Trophoblast cell (in vitro differentiated cells and primary cell): ENCODE measurements at regions not wholly inside any gene's neighbourhood (a gene's known extent, or its start where the extent isn't known, plus 50 kb on each side); places are given as distances from the start of the nearest gene placed in this dataset.
A peak's percentile ranks its signal among the peaks of the same experiment; 100 is the strongest.

Source experiments
- DNase-seq, 2 donors: peaks; one replicate each; pipeline ENCODE4 v3.0.0-alpha.2; 2016
- H2AFZ ChIP-seq: 2 replicates; pipeline ENCODE4 v1.6.1; 2013; ENCODE audit warnings: low read length, moderate library complexity, mild to moderate bottlenecking; ENCODE audit not compliant: insufficient read depth, poor library complexity
- H2AK5ac ChIP-seq: 2 replicates; pipeline ENCODE4 v1.6.1; 2013; ENCODE audit warnings: mild to moderate bottlenecking, low read length
- H2BK120ac ChIP-seq: 2 replicates; pipeline ENCODE4 v1.6.1; 2013; ENCODE audit warnings: low read length, mild to moderate bottlenecking, moderate library complexity; ENCODE audit not compliant: insufficient read depth, poor library complexity
- H2BK12ac ChIP-seq: 2 replicates; pipeline ENCODE4 v1.6.1; 2013; ENCODE audit warnings: mild to moderate bottlenecking, low read length, moderate library complexity
- H2BK5ac ChIP-seq: 2 replicates; pipeline ENCODE4 v1.6.1; 2013; ENCODE audit warnings: low read length, low read depth, moderate library complexity, mild to moderate bottlenecking; ENCODE audit not compliant: poor library complexity
- H3K14ac ChIP-seq: 2 replicates; pipeline ENCODE4 v1.6.1; 2013; ENCODE audit warnings: mild to moderate bottlenecking, low read length
- H3K18ac ChIP-seq: 2 replicates; pipeline ENCODE4 v1.6.1; 2013; ENCODE audit warnings: mild to moderate bottlenecking, low read length
- H3K23ac ChIP-seq: 2 replicates; pipeline ENCODE4 v1.6.1; 2013; ENCODE audit warnings: low read length
- H3K27ac ChIP-seq: 2 replicates; pipeline ENCODE4 v1.5.1; 2013; ENCODE audit warnings: low read depth, mild to moderate bottlenecking, inconsistent platforms, low read length, moderate library complexity
- H3K27me3 ChIP-seq: 2 replicates; pipeline ENCODE4 v1.6.1; 2013; ENCODE audit warnings: inconsistent platforms, mild to moderate bottlenecking, low read length, moderate library complexity; ENCODE audit not compliant: insufficient read depth
- H3K36me3 ChIP-seq, 2 experiments: 1 replicate in 1 of 2; 2 replicates in 1 of 2; pipeline ENCODE4 v1.6.1; 2013; ENCODE audit warnings: low read length in 2 of 2, mild to moderate bottlenecking in 2 of 2, moderate library complexity in 1 of 2; ENCODE audit not compliant: insufficient read depth in 2 of 2, control insufficient read depth in 1 of 2
- H3K4ac ChIP-seq: 2 replicates; pipeline ENCODE4 v1.6.1; 2013; ENCODE audit warnings: low read depth, mild to moderate bottlenecking, low read length, moderate library complexity
- H3K4me1 ChIP-seq, 2 experiments: 1 replicate in 1 of 2; 2 replicates in 1 of 2; pipeline ENCODE4 v1.6.1; 2013; ENCODE audit warnings: low read length in 2 of 2, mild to moderate bottlenecking in 2 of 2, moderate library complexity in 1 of 2; ENCODE audit not compliant: insufficient read depth in 2 of 2, control insufficient read depth in 1 of 2
- H3K4me2 ChIP-seq: 2 replicates; pipeline ENCODE4 v1.6.1; 2013; ENCODE audit warnings: inconsistent platforms, mild to moderate bottlenecking, low read length, moderate library complexity
- H3K4me3 ChIP-seq: 2 replicates; pipeline ENCODE4 v1.5.1; 2013; ENCODE audit warnings: mild to moderate bottlenecking, low read depth, low read length, inconsistent platforms
- H3K79me1 ChIP-seq: one replicate; pipeline ENCODE4 v1.6.1; 2013; ENCODE audit warnings: low read length
- H3K79me2 ChIP-seq: 2 replicates; pipeline ENCODE4 v1.6.1; 2013; ENCODE audit warnings: low read length, mild to moderate bottlenecking; ENCODE audit not compliant: control insufficient read depth, insufficient read depth, poor library complexity
- H3K9ac ChIP-seq: 2 replicates; pipeline ENCODE4 v1.6.1; 2013; ENCODE audit warnings: mild to moderate bottlenecking, low read length
- H3K9me3 ChIP-seq: 2 replicates; pipeline ENCODE4 v1.6.1; 2013; ENCODE audit warnings: low read depth, mild to moderate bottlenecking, control low read depth, inconsistent platforms, low read length; ENCODE audit not compliant: insufficient read depth
- H4K12ac ChIP-seq: 2 replicates; pipeline ENCODE4 v1.6.1; 2013; ENCODE audit warnings: low read depth, mild to moderate bottlenecking, low read length, moderate library complexity
- H4K8ac ChIP-seq: 2 replicates; pipeline ENCODE4 v1.6.1; 2013; ENCODE audit warnings: low read depth, mild to moderate bottlenecking, low read length, moderate library complexity
- H4K91ac ChIP-seq: one replicate; pipeline ENCODE4 v1.6.1; 2013; ENCODE audit warnings: low read depth, mild to moderate bottlenecking, low read length, moderate library complexity
- WGBS: extraction: QIAGEN DNeasy Blood & Tissue Kit; methylation state at CpG from one replicate; pipeline ENCODE4 v1.1.7; 2013; ENCODE audit warnings: missing lambda C conversion rate; ENCODE audit not compliant: insufficient read length, insufficient coverage; ENCODE audit errors: extremely low coverage; 5-methylcytosine and 5-hydroxymethylcytosine counted together

GRCh38 chr6:105759946-105760345 lies 326.2 kb upstream of the PRDM1 start:
- WGBS = no CpG with 5 or more reads among the region's 4 CpGs
- no peak overlapping the region for H2BK5ac ChIP-seq
- H2AK5ac ChIP-seq = no peak overlapping the region
- H3K27ac ChIP-seq = no peak overlapping the region
- H2BK12ac ChIP-seq = no peak overlapping the region
- no peak overlapping the region for H3K23ac ChIP-seq
- H3K79me2 ChIP-seq = no peaks in the 10 kb centered on the region
- no peak overlapping the region for H4K12ac ChIP-seq
- DNase-seq = peak; percentile 25 to 76
- H3K27me3 ChIP-seq = no peaks in the 10 kb centered on the region
- H3K9me3 ChIP-seq = no peaks in the 10 kb centered on the region
- H3K4me1 ChIP-seq = peaks cover 0 to 3% of the 10 kb centered on the region in 2 experiments
- no peak overlapping the region for H2BK120ac ChIP-seq
- H3K4ac ChIP-seq = no peak overlapping the region
- H3K18ac ChIP-seq = no peak overlapping the region
- no peak overlapping the region for H3K4me3 ChIP-seq
- no peaks in the 10 kb centered on the region for H3K79me1 ChIP-seq
- H4K8ac ChIP-seq = no peak overlapping the region
- H3K36me3 ChIP-seq = no peaks in the 10 kb centered on the region
- no peak overlapping the region for H3K4me2 ChIP-seq
- H3K9ac ChIP-seq = no peak overlapping the region
- H4K91ac ChIP-seq = no peak overlapping the region
- no peak overlapping the region for H3K14ac ChIP-seq
- no peak overlapping the region for H2AFZ ChIP-seq

GRCh38 chr6:105759015-105759414 lies 327.1 kb upstream of the PRDM1 start:
- no CpG with 5 or more reads among the region's 2 CpGs for WGBS
- no peaks in the 10 kb centered on the region for H3K79me2 ChIP-seq
- H3K27me3 ChIP-seq = no peaks in the 10 kb centered on the region

GRCh38 chr6:105757512-105758200 lies 328.5 kb upstream of the PRDM1 start:
- no peak overlapping the region for H2BK120ac ChIP-seq
- no CpG with 5 or more reads among the region's 5 CpGs for WGBS
- no peaks in the 10 kb centered on the region for H3K79me2 ChIP-seq
- no peak overlapping the region for H2BK5ac ChIP-seq
- no peak overlapping the region for H2AK5ac ChIP-seq
- no peak overlapping the region for H3K23ac ChIP-seq
- H4K91ac ChIP-seq = no peak overlapping the region
- no peak overlapping the region for H3K9ac ChIP-seq
- peaks cover 0 to 3% of the 10 kb centered on the region in 2 experiments for H3K4me1 ChIP-seq
- H4K12ac ChIP-seq = no peak overlapping the region
- no peaks in the 10 kb centered on the region for H3K36me3 ChIP-seq
- DNase-seq = no peak
- H4K8ac ChIP-seq = no peak overlapping the region
- H2BK12ac ChIP-seq = no peak overlapping the region
- H3K4me2 ChIP-seq = no peak overlapping the region
- no peaks in the 10 kb centered on the region for H3K27me3 ChIP-seq
- H2AFZ ChIP-seq = no peak overlapping the region
- H3K4ac ChIP-seq = no peak overlapping the region
- H3K4me3 ChIP-seq = no peak overlapping the region
- H3K9me3 ChIP-seq = no peaks in the 10 kb centered on the region
- no peaks in the 10 kb centered on the region for H3K79me1 ChIP-seq
- H3K14ac ChIP-seq = no peak overlapping the region
- H3K27ac ChIP-seq = no peak overlapping the region
- H3K18ac ChIP-seq = no peak overlapping the region

More at GRCh38 chr6:105759015-105759414, 327.1 kb upstream of the PRDM1 start:
- Histone ChIP-seq H3K23ac (no peak overlapping the region), H3K14ac (no peak overlapping the region), H3K9ac (no peak overlapping the region), H2AK5ac (no peak overlapping the region), H4K12ac (no peak overlapping the region), H2AFZ (no peak overlapping the region), H4K8ac (no peak overlapping the region), H3K79me1 (no peaks in the 10 kb centered on the region), H3K18ac (no peak overlapping the region), H2BK120ac (no peak overlapping the region), H2BK5ac (no peak overlapping the region), H3K36me3 (no peaks in the 10 kb centered on the region), H3K4me3 (no peak overlapping the region), H3K4ac (no peak overlapping the region), H4K91ac (no peak overlapping the region), H3K4me1 (peaks cover 0 to 3% of the 10 kb centered on the region in 2 experiments), H2BK12ac (no peak overlapping the region), H3K4me2 (no peak overlapping the region), H3K27ac (no peak overlapping the region), H3K9me3 (no peaks in the 10 kb centered on the region)
- DNase-seq = peak; percentile 31 to 61

GRCh38 chr6:105755885-105756284 lies 330.3 kb upstream of the PRDM1 start:
- no peak overlapping the region for H4K91ac ChIP-seq
- no peak overlapping the region for H3K4me2 ChIP-seq
- no peaks in the 10 kb centered on the region for H3K27me3 ChIP-seq
- H4K12ac ChIP-seq = no peak overlapping the region
- H2BK120ac ChIP-seq = no peak overlapping the region
- H3K9me3 ChIP-seq = no peaks in the 10 kb centered on the region
- H4K8ac ChIP-seq = no peak overlapping the region
- no peak overlapping the region for H3K9ac ChIP-seq
- no peaks in the 10 kb centered on the region for H3K79me1 ChIP-seq
- DNase-seq = no peak
- no peak overlapping the region for H3K23ac ChIP-seq
- H2BK5ac ChIP-seq = no peak overlapping the region
- no peak overlapping the region for H2AK5ac ChIP-seq
- WGBS = no CpG with 5 or more reads among the region's 4 CpGs
- no peak overlapping the region for H3K27ac ChIP-seq
- no peak overlapping the region for H3K4ac ChIP-seq
- H3K4me3 ChIP-seq = no peak overlapping the region
- H3K14ac ChIP-seq = no peak overlapping the region
- H2BK12ac ChIP-seq = no peak overlapping the region
- H3K79me2 ChIP-seq = no peaks in the 10 kb centered on the region
- H2AFZ ChIP-seq = no peak overlapping the region
- no peak overlapping the region for H3K18ac ChIP-seq
- peaks cover 0 to 3% of the 10 kb centered on the region in 2 experiments for H3K4me1 ChIP-seq
- H3K36me3 ChIP-seq = no peaks in the 10 kb centered on the region
